GM18498 (cell line): ENCODE measurements at regions not wholly inside any gene's neighbourhood (a gene's known extent, or its start where the extent isn't known, plus 50 kb on each side); places are given as distances from the start of the nearest gene placed in this dataset.
"Not testable (repeated sequence)": the region's sequence is repeated elsewhere in the genome, so short reads cannot be mapped to it uniquely, and the experiment has no call there.

Experiments used
- ATAC-seq: cut with Tn5 transposase; IDR thresholded peaks from one replicate; pipeline ENCODE4 v1.9.1; 2021; ENCODE audit warnings: mild to moderate bottlenecking, moderate library complexity; ENCODE audit not compliant: unreplicated experiment

GRCh38 chr9:25472085-25472607, 206.1 kb downstream of the TUSC1 start:
- no peak for ATAC-seq

DNA sequence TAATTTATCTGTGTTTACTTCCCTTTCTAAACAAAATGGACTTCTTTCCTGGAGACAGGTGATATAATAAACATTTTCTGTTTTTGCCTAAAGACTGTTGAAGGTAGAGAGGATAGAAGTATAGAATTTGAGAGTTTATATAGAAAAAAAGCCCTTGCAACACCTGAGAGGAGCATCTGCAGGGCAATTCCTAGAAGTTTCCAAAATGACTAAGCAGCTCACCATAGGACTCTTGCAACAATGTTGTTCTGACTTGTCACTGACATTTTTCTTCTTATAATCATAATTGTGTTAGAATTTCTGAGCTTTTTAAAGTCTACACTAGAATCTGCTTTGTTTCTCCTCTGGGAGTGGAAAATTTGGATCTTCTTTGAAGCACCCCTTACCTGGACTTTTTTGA, 216.8 kb downstream of the TUSC1 start:
- ATAC-seq = no peak

GRCh38 chr9:25453875-25454274, 224.4 kb downstream of the TUSC1 start:
- no peak for ATAC-seq

GRCh38 chr9:25449503-25449902, 228.7 kb downstream of the TUSC1 start:
- no peak for ATAC-seq

DNA sequence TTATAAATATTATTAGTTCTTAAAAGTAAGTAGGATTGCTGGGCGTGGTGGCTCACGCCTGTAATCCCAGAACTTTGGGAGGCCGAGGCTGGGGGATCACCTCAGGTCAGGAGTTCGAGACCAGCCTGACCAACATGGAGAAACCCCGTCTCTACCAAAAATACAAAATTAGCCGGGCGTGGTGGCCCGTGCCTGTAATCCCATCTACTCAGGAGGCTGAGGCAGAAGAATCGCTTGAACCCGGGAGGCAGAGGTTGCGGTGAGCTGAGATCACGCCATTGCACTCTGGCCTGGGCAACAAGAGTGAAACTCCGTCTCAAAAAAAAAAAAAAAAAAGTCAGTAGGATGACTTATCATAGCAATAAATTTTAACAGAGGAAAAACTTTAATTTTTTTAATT, 232.5 kb downstream of the TUSC1 start:
- not testable (repeated sequence) for ATAC-seq

- no peak for ATAC-seq
These were observed 235.7 kb downstream of the TUSC1 start for GRCh38 chr9:25442526-25442925.

- ATAC-seq = no peak
These were observed 250.3 kb downstream of the TUSC1 start for GRCh38 chr9:25427898-25428297.

DNA sequence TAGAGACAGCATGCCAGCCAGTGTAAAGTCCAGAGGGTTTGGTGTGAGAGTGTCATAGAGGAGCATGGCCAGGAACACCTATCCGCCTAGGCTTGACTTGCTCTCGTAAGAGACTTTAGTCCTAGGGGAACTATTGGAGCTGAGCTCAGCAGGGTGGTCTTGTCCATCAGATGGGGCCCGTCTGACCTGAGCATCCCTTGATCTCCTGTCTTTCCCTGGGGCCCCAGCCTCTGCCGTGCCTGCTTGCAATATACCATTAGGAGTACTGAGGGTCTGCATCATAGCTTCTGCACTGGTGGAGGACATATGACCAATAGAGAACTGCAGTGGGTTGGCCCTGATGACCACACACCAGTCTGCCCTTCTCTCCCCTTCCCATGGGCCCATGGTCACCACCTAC, 251.0 kb downstream of the TUSC1 start:
- no peak for ATAC-seq

DNA sequence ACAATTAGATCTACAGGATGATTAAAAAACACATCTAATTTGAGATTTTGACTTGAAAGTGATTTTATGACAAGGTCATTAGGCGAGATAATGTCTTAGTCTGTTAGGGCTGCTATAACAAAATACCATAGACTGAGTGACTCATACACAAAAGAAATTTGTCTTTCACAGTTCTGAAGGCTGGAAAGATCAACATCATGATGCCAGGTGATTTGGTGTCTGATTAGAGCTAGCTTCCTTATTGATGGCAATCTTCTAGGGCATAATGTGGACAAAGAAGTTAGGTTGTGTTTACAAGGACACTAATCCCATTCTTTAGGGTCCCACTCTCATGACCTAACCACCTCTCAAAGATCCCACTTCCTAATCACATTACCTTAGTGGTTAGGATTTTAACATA, 256.7 kb downstream of the TUSC1 start:
- no peak for ATAC-seq

DNA sequence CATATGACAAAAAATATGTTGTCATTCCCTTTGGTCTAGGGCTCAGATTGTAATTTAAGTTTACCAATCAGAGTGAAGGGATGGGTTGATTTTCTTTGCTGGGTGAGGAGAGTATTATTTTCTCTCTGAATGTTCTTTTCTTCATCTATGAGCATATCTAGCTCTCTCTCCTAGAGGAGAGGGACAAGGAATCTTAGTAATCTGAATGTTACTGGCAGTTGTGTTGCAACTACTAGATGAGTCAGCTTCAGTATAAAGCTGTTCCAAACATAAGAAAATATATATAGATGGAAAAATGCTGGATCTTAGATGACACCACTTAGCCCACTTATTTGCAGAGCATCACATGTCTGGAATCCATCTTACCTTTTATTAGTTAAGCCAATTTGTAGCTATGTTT, 259.3 kb downstream of the TUSC1 start:
- ATAC-seq = no peak

GRCh38 chr9:25415718-25416117, 262.5 kb downstream of the TUSC1 start:
- ATAC-seq = no peak

- ATAC-seq = no peak
These were observed 265.6 kb downstream of the TUSC1 start for GRCh38 chr9:25412646-25413045.

GRCh38 chr9:25397746-25398145, 280.5 kb downstream of the TUSC1 start:
- ATAC-seq = no peak

- ATAC-seq = no peak
These were observed 281.4 kb downstream of the TUSC1 start for GRCh38 chr9:25396828-25397227.

- no peak for ATAC-seq
These were observed 297.1 kb downstream of the TUSC1 start for GRCh38 chr9:25381141-25381540.

DNA sequence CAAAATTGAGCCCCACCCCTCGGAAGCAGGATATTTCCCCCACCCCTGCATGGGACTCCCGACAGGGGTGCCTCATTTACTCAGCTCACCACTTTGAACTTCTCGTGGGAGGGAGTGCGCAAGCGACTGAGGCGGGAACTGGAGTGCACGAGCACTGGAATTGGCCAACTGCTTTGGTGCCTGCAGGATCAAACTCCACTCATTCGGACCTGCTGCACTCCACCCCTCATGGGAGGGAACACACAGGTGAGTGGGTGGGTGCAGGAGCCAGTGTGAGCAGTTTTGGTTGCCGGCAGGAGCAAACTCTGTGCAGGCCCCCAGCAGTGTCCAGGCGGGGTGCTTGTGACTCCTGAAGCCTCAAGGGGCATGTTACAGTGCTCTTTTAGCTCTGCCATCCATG, 301.2 kb downstream of the TUSC1 start:
- no peak for ATAC-seq

GRCh38 chr9:25374281-25374680, 304.0 kb downstream of the TUSC1 start:
- ATAC-seq = no peak

- no peak for ATAC-seq
These were observed 311.3 kb downstream of the TUSC1 start for GRCh38 chr9:25366906-25367305.

DNA sequence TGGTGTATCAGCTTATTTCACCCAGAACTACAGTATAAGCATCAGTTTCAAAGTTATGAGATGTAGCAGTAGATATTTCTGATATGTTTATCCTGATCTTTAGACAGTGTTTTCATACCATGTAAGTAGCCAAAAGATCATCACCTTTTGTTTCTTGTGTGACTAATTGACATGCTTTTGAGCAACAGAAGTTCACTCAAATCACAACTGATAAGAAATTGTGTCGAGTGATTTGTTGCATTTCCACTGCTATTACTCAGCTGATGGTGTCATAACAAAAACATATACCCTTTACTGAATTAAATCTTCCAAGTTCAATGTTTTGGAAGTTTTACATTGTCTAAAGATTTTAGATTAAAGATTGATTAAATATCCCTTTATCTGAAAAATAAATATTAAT, 324.5 kb downstream of the TUSC1 start:
- ATAC-seq = no peak

DNA sequence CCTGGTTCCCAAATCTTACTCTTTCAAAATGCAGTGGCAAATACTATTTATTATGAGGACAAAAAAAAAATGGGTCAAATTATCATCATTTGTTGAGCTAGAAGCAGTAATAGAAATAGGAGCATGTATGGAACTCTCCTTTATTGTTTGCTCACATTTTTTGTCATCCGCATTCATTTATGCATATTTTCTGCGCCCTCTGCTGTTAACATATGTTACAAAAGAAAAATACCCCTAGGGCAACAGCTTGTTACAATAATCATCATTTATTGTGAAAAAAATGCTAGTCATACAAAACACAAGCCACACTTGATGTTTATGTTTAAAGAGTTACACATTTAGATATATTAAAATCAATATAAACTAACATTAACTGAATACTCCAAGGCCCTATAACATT, 328.2 kb downstream of the TUSC1 start:
- ATAC-seq = no peak

- no peak for ATAC-seq
These were observed 356.1 kb downstream of the TUSC1 start for GRCh38 chr9:25322142-25322541.

DNA sequence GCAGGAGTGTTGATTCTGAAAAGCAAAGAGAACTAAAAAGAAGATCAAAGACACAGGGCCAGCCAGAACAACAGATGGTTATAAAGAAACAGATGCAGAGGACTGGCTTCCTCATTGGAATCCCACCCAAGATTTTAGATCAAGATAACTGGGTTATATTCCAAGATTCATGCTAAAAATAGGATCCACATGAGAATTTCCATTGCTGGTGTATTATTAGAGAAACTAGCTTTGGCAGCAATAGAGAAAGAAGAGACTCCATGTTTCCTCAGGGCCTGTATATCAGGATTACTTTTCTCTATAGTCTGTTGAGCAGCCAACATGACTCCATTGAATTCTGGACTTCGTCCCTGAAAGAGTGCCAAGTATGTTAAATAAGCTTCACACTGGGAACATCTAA, 367.3 kb downstream of the TUSC1 start:
- no peak for ATAC-seq

DNA sequence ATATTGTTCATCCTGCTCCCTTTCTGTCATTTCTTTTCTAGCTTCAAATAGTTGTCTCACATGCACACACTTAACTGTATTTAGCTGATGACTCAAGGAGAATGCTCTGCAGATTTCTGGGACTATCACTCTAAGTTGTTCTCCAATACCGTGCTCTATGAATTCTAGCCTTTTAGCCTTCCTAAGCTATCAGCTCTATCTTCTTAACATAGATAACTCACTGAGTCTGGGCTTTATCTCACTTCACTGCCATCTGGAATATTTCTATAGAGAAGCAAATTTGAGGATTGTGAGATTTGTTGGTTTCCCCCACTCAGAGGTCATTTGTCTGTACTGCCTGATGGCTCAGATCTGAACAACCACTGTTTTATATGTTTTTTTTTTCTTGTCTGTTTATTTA, 369.7 kb downstream of the TUSC1 start:
- no peak for ATAC-seq

DNA sequence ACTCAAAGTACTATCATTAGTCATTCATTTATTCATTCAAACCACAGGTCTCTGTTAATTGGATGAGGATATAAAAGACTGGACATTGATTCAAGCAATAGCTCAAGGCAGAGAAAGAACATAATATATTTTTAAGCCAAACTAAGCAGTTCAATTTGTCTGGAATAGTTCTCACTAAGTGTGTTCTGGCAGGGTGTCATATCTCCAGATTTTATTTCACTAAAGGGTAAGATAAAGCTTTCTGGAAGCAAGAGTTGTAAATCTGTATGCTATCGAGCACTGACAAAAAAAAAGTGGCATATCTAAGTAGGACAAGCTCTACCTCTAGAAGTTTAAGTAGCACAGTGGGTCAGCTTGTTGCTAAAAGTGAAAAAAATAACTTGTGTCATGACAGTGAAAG, 375.6 kb downstream of the TUSC1 start:
- ATAC-seq = no peak
